H54 (cell line): ENCODE measurements at regions not wholly inside any gene's neighbourhood (a gene's known extent, or its start where the extent isn't known, plus 50 kb on each side); places are given as distances from the start of the nearest gene placed in this dataset.

Experiments used
- DNase-seq: peaks from one replicate; pipeline ENCODE4 v3.0.0; 2011; ENCODE audit warnings: low spot score, mixed read lengths; ENCODE audit not compliant: insufficient read length
- FAIRE-seq: peaks from 3 replicates; lab custom pipeline; 2011; peaks lifted over from hg19 to GRCh38; lab: Jason Lieb, UNC
- POLR2A ChIP-seq: IDR thresholded peaks from 2 replicates; pipeline ENCODE4 v1.6.1; 2011; ENCODE audit warnings: low read depth, mild to moderate bottlenecking, low read length

GRCh38 chr10:2759233-2759632 lies 308.1 kb upstream of the PFKP start:
- no peak for DNase-seq
- no peak for TF ChIP-seq POLR2A
- no peak for FAIRE-seq

DNA sequence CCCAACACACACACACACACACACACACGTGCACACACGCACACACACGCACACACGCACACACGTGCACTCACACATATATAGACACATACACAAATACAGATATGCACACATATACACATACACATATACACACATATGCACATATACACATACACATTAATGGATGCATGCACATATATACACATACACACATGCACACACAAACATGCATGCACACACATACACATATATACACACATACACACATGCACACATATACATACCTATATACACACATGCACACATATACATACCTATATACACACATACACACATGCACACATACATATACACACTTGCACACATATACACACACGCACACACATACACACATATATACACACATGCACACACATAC lies 312.4 kb upstream of the PFKP start:
- DNase-seq (no peak), FAIRE-seq (no peak)
- no peak for TF ChIP-seq POLR2A

GRCh38 chr10:2748287-2748686 lies 319.1 kb upstream of the PFKP start:
- FAIRE-seq, result no peak
- TF ChIP-seq POLR2A, result no peak
- DNase-seq, result no peak

DNA sequence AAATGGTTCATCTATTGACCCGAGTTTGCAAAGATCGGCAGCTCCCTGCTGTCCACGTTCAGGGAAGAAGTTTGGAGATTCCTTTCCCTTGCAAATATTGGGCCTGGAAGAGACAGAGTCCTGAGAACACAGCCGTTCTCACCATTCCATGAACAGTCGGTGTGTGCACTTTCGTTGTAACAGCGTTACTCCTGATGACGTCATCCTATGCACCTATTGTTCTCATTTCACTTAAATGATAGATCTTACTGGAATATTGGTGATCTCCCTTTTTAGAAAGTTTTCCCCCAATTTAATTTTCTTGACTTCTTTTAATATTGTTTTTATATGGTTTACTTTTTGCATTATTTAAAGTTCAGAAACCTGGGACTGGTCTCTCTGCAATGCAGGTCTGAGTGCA lies 320.7 kb upstream of the PFKP start:
- DNase-seq (no peak), FAIRE-seq (no peak)
- no peak for TF ChIP-seq POLR2A

GRCh38 chr10:2745666-2746065 lies 321.7 kb upstream of the PFKP start:
- no peak for TF ChIP-seq POLR2A
- FAIRE-seq (no peak), DNase-seq (no peak)

DNA sequence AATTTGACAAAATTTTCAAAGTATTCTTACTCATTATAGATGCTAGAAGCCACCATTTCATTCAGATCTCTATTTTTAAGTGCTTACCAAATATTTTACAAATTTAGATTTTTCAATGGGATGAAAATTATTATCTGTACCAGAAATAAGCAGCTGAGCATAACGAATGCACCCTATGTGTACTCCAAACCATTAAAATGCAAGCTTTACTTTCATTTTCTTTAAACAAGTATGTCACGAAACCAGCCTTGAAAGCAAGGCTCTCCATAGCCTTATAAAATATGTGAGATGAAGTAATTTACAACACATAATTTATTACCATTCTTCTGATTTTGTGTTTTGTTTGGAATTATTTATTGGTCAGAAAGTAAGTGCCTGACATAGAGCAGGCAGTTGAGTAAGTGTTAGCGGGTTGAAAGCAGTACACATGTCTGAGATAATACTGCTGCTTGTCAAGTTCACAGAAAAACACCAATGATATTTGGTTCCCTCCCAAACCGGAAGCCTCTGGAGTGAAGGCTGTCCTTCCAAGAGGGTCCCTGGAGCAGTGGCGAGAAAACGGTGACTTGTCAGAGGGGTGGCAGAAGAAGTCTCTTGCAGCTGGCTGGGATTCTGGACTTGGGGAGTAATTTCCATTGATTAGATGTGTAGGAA lies 322.7 kb upstream of the PFKP start:
- no peak for TF ChIP-seq POLR2A
- no peak for DNase-seq
- FAIRE-seq, result no peak

DNA sequence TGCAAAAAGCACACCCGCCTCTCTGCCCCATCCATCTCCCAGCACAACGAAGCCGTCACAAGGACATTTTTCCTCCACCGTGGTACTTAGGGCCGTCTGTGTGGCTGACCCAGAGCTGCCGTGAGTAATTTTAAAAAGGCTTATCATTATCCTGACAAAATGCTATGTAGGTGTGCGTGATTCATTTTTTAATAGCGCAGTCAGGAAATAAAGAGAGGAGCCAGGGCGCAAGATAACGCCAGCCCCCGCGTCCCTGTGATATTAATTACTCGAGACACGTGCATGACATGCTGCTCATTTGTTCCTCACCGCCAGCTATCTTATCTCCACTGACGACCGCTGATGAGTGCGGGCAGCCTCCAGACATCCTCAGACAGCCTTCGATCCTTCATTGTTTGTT lies 332.7 kb upstream of the PFKP start:
- no peak for TF ChIP-seq POLR2A
- no peak for DNase-seq
- no peak for FAIRE-seq

DNA sequence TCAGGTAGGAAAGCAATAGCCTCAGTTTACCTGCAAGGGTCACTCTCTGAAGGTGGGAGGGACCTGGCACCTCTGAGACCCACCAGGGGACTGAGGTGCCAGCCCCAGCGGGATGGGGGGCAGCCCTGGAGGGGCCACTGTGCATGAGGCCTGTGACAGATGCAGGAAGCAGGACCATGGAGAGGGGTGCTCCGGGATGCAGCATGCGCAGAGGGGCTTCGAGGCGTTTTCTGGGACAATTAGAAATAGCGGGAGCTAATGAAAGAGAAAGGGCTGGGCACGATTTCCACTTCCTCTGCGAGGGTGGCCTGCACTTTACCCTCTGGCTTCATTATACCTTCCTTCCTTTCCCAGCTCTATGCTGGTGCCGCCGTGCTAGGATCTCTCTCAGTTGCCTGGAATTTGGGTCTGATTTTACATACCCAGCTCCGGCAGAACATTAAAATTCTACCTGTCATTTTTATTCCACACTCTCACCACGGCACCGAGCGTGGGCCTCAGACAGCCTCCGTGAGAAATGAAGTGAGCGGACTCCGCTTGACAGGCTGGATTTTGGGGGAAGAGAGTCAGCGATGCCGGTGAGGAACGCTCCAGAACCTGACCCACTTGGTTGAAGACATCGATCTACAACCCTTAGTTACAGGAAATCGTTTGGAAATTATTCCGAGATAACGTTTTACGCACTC lies 333.9 kb upstream of the PFKP start:
- DNase-seq, result no peak
- no peak for FAIRE-seq
- no peak for TF ChIP-seq POLR2A

GRCh38 chr10:2731940-2732339 lies 335.4 kb upstream of the PFKP start:
- TF ChIP-seq POLR2A, result no peak
- DNase-seq, result no peak
- no peak for FAIRE-seq

GRCh38 chr10:2729197-2729596 lies 338.2 kb upstream of the PFKP start:
- no peak for TF ChIP-seq POLR2A
- DNase-seq, result no peak
- no peak for FAIRE-seq

GRCh38 chr10:2728087-2728486 lies 339.3 kb upstream of the PFKP start:
- DNase-seq (no peak), FAIRE-seq (no peak)
- no peak for TF ChIP-seq POLR2A

DNA sequence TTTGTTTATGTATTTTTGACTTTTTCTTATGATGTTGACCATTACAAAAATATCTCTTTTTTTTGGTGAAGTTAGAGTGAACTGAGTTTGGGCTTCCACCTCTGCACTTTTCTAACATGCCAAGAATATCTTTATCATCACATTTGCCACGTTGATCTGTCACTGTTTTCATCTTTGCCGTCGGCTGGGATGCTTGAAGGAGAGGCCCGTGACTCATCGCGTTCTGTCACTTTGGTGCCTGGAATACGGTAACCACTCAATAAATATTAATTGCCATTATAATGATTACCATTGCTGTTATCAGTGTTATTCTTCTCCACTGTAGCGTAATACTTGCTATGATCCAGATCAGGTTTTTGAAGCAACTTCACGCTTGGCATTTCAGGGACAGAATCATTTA lies 350.8 kb upstream of the PFKP start:
- no peak for TF ChIP-seq POLR2A
- DNase-seq (no peak), FAIRE-seq (no peak)

GRCh38 chr10:2714597-2714996 lies 352.8 kb upstream of the PFKP start:
- DNase-seq (no peak), FAIRE-seq (no peak)
- no peak for TF ChIP-seq POLR2A

- FAIRE-seq (no peak), DNase-seq (no peak)
- TF ChIP-seq POLR2A, result no peak
These were observed 363.4 kb upstream of the PFKP start for GRCh38 chr10:2703953-2704352.

DNA sequence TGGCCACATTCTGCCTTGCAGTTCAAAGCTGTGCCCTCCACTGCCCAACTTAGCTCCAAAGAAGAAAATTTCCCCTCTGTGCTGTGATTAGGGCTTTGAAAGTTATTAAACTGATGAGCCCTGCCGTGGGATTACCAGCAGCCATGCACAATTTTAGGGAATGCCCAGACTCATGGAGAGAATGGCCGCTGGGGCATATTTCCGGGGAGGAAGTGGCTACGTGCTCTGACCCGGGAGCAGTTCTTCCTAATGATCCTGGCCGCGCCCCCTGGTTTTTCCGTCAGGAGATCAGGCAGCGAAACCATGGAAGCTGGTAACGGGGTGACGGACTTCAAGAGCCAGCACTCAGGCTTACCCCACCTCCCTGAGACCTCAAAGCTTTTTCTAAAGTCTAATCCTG lies 365.5 kb upstream of the PFKP start:
- no peak for TF ChIP-seq POLR2A
- DNase-seq (no peak), FAIRE-seq (no peak)
